Skin of body (tissue), 1 donor: ENCODE measurements at regions not wholly inside any gene's neighbourhood (a gene's known extent, or its start where the extent isn't known, plus 50 kb on each side); places are given as distances from the start of the nearest gene placed in this dataset.

Experiments
- DNase-seq: peaks from one replicate; lab custom pipeline; 2025; lab: John Stamatoyannopoulos, UW

GRCh38 chr4:14769993-14770392 lies 232.3 kb upstream of the CPEB2 start:
- no peak for DNase-seq

DNA sequence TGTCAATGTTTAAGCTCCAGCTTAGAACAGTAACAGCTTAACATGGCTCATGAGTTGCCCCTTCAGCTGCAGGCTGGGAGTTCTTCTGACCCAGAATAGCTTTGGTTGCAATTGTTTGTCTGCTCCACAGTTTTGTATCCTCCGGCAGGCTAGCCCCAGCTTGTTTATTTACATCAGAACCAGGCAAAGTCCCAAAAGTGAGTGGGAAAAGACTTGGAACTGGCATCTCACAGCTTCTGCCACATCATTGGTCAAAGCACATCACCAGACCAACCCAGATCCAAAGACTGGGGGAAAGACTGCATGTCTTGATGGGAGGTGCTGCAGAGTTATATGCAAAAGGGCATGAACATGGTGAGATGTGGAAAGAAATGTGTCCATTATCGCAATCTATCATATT lies 231.2 kb upstream of the CPEB2 start:
- no peak for DNase-seq

DNA sequence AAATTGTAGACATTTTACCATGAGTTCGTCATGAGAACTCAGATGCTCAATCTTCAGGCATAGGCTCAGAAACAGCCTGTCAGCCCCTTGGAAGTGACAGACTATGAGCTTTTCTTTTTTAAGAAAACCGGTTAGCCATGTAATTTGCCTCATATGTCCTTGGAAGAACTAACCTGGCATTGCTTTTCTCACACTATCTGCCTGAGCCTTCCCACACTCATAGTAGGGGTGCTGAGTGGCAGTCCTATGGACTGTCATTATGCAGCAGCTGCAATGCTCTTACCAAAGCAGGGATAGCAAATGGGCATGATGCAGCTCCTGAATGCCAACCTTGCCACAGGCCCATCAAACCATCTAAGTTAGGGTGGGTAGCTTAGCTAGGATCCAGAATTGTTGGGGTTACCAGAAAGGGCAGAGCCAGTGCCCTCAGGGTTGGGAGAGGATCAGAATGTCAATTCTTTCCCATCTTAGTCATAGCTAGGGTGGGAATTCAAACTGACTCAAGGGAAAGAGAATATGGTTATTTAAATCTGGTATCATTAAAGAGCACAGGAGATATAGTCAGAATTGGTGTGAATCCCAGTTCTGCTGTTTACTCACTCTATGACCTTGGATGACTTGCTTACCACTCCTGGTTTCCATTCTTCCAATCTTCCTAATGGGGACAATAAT lies 230.6 kb upstream of the CPEB2 start:
- DNase-seq, result no peak

GRCh38 chr4:14772388-14772787 lies 229.9 kb upstream of the CPEB2 start:
- DNase-seq, result no peak

DNA sequence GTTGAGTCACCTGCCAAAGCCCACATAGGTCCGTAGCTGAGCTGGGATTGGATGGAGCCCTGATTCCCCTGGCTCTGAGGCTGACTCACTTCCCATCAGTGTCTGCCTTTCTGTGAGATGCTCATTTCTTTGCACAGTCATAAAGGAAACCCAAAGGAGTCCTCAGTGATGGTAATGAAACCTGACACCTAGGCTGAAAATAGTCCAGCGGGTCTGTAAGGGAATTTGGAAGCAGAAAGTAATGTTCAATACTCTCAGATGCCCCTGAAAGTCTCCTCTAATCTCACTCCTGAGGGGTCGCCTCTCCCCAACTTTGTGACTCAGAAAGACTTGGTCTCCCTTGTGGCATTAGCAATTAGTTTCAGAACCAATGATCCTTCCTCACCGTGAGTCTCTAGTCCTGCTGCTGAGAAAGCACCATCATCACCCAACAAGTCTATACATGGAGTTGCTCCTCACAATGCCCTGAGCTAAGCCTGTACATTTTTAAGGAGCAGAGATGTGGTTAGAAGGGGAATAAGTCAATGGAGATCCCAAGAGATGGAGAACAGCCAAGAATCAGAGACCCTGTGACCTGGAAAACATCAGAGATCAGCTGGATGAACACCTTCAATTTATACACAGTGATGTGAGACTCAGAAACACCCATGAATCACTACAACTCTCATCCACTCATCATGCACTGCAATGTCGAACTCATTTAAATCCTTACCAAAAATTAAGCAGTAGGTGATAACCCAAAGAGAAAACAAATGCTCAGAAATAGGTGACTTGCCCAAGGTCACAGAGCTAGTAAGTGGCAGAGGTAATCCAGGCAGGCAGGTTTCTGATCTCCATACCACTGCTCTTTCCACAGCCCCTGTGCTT lies 219.0 kb upstream of the CPEB2 start:
- DNase-seq, result no peak

- no peak for DNase-seq
These were observed 215.1 kb upstream of the CPEB2 start for GRCh38 chr4:14787221-14787620.

DNA sequence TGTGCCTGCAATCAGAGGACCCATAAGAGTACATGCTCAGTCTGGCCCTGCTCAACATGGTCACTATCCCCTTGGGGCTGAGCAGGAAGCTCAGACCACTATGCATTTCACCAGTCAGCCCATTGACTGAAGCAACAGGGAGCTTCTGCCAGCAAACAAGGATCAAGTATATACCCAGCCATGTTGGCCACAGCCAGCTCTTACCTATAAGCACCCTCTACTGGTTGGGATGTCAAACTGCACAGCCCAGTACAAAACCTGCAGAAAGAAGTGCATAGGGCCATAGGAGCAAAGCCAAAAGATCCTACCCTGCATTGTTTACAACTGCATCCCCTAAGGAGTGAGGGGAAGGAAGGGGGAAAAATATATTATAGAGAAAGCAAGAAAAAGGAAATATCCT lies 214.4 kb upstream of the CPEB2 start:
- no peak for DNase-seq

- no peak for DNase-seq
These were observed 211.8 kb upstream of the CPEB2 start for GRCh38 chr4:14790494-14790893.

DNA sequence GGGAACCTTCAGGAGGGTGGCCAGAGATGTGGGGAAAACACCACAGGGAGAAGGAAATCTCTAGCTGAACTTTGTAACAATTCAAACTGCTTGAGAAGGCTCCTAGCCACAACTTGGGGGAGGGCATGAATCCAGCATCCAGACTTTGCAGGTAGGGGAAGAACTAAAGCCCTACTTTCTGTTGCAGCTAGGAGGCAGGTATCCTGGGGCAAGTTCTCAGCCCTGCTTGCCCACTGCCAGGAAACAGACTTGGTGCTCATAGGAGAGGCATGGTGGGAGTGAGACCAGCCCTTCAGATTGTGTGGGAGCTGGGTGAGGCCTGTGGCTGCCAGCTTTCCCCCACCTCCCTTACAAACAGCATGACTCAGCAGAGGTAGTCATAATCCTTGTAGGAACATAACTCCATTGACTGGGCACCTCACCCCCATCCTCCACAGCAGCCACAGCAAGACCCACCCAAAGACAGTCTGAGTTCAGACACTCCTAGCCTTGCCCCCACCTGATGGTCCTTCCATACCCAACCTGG lies 209.5 kb upstream of the CPEB2 start:
- no peak for DNase-seq

GRCh38 chr4:14800977-14801376 lies 201.3 kb upstream of the CPEB2 start:
- DNase-seq, result no peak

DNA sequence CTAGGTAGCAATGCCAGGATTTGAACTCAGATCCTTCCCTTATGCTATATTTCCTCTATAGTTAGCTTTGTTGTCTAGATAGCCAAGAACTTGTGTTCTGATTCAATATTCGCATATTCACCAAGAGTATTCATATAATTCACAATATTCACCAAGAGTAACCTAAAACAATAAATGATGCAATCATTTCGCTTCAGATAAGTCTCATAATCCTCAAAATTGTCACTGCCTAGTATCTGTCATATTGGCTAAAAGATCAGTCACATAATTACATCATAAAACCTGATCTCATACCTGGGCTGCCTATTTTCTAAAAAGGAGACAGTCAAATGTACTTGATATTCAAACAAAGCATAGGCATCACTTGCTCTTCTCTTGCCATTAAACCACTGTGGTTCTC lies 199.7 kb upstream of the CPEB2 start:
- no peak for DNase-seq

GRCh38 chr4:14807856-14808255 lies 194.4 kb upstream of the CPEB2 start:
- no peak for DNase-seq

DNA sequence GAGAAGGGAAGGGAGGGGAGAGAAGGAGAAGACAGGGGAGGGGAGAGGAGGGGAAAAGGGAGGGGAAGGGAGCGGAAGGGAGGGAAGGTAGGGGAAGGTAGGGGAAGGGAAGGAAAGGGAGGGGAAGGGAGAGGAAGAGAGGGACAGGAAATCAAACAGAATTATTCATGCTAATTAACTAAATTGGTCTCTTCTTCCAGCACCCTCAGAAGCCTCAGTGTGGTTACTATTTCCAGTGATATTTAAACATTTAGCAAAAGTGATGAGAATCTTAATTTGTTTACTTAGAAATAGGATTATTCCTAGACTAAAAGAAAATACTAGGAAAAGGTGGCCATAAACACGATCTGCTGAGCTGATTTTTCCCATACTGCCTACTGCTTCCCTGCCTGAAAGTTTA lies 193.1 kb upstream of the CPEB2 start:
- DNase-seq, result no peak

- no peak for DNase-seq
These were observed 192.2 kb upstream of the CPEB2 start for GRCh38 chr4:14810121-14810520.

GRCh38 chr4:14810568-14810967 lies 191.7 kb upstream of the CPEB2 start:
- DNase-seq, result no peak

DNA sequence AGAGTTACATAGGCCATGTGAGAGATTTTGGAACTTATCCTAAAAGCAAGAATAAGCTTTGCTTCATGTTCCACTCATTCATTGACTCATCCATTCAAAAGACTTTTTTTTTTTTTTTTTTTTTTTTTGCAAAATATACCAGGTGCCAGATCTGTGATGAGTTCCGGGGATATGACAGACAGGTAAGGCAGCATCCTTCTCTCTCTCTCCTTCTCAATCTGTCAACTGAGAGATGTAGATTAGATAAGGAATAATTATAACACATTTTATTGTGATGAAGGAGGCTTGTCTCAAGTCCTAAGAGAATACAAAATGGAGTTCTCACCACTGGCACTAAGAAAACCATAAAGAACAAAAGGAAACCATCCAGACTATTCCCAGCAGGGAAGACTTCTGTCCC lies 190.2 kb upstream of the CPEB2 start:
- DNase-seq, result no peak

- DNase-seq, result no peak
These were observed 185.5 kb upstream of the CPEB2 start for GRCh38 chr4:14816623-14817261.

GRCh38 chr4:14824189-14824588 lies 178.1 kb upstream of the CPEB2 start:
- no peak for DNase-seq

DNA sequence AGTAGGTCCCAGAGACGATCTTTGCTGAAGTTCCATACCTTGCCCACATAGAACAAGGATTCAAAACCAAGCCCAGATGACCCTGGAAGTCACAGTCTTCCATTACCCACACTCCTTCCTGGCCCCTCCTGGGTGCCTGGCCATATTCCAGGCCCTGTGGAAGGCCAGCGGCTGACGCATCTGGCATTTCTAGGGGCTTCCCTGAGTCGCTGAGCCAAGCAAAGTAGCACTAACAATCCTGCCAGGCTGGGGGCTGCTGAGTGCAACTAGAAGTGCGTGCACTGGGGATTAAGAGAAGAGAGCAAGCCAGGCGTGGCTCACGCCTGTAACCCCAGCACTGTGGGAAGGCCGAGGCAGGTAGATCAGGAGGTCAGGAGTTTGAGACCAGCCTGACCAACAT lies 175.2 kb upstream of the CPEB2 start:
- DNase-seq, result no peak

- DNase-seq, result no peak
These were observed 172.5 kb upstream of the CPEB2 start for GRCh38 chr4:14829795-14830194.

DNA sequence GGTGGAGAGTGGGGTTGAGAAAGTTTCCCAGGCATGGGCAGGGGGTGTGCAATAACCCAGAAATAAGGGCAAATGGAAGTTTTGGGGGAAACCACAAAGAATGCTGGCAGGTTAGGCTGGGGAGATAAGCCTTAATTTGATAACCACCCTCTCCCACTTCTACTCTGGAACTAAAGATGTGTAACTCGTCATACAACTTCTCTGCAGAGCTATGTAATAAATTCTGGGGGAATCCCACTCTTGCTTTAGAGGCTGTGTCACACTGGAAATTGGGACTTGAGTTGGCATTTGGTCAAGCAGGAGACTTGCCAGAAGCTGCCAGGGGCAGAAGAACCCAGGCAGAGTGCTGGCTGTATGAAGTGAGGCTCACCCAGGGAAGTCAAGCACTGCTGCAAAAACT lies 170.9 kb upstream of the CPEB2 start:
- no peak for DNase-seq

- no peak for DNase-seq
These were observed 169.2 kb upstream of the CPEB2 start for GRCh38 chr4:14833053-14833452.
